ENCODE measurements at regions not wholly inside any gene's neighbourhood (a gene's known extent, or its start where the extent isn't known, plus 50 kb on each side); places are given as distances from the start of the nearest gene placed in this dataset.

DNA sequence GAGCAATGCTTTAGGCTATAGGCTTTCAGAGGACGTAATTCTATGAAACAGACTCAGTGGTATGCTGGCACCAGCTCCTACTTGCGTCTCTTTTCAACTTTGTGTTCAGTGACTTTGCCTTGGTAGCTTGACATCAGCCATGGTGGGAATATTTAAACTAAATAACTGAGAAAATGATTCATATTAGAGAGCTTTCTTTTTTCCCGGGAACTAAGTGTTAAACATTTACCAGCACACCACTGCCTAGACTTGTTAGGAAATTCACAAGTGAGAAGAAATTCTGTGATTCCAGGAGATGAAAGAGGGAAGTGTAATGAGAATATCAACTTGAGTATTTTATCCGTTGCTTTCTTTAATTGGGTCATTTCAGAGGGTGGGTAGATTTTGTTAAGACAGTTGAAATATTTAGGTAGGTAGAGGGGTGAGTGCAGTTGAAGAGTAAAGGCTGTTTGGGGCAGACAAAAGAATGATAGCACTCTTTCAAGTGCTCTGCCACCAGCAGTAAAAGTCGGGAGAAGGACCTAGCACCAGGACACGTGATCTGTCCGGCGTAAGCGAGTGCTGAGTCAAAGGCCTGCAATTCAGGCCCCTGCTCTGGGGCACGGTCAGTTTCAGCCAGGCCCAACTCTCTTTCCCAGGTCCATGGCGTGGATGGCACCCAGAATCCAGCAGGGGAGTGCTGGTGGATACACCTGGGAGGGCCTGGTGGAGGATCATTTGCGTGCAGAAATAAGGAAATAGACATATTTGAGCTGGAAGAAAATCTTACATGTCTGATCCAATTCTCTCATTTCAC is 206.3 kb downstream of the SNX10 start:
- TF ChIP-seq ZNF274 (IDR thresholded peaks at IDR 0.05; ENCODE audit: low read depth, low read length) (no peak), YY1 (IDR thresholded peaks at IDR 0.05; ENCODE audit: insufficient read depth, insufficient read length) (no peak)
